H1 (cell line): ENCODE measurements at regions not wholly inside any gene's neighbourhood (a gene's known extent, or its start where the extent isn't known, plus 50 kb on each side); places are given as distances from the start of the nearest gene placed in this dataset.

Experiments
- CTCF ChIA-PET: fragments of 300-600 bp; sonication (Branson Sonifier 250); formaldehyde crosslinking; loops from one replicate; lab custom pipeline; 2021; ENCODE audit not compliant: partially characterized antibody; lab: Charles Lee
- POLR2A ChIA-PET: fragments of 300-600 bp; sonication (Branson Sonifier 250); formaldehyde crosslinking; loops from one replicate; lab custom pipeline; 2021; ENCODE audit warnings: inconsistent platforms; ENCODE audit not compliant: partially characterized antibody; lab: Charles Lee
- DNase-seq, 2 experiments: peaks; one replicate each; pipeline versions ENCODE4 v3.0.0 to v3.0.0-alpha.2; 2010 to 2022; ENCODE audit warnings: low spot score in 2 of 2, low read depth in 1 of 2, mixed read lengths in 1 of 2
- FAIRE-seq: peaks from 2 replicates; lab custom pipeline; 2011; peaks lifted over from hg19 to GRCh38; lab: Jason Lieb, UNC
- H2AFZ ChIP-seq: 2 replicates; pipeline ENCODE4 v1.8.1; 2012; ENCODE audit warnings: low read length, inconsistent platforms
- H2AK5ac ChIP-seq: 2 replicates; pipeline ENCODE4 v1.6.1; 2013; ENCODE audit warnings: low read depth, low read length
- H2BK120ac ChIP-seq: replicated peaks from 2 replicates; pipeline ENCODE3; 2013; ENCODE audit warnings: low read depth, low read length, inconsistent platforms
- H2BK12ac ChIP-seq: 2 replicates; pipeline ENCODE4 v1.6.1; 2013; ENCODE audit warnings: low read depth, low read length
- H2BK15ac ChIP-seq: 2 replicates; pipeline ENCODE4 v1.6.1; 2013; ENCODE audit warnings: low read length
- H2BK20ac ChIP-seq: 2 replicates; pipeline ENCODE4 v1.6.1; 2013; ENCODE audit warnings: low read length
- H2BK5ac ChIP-seq: 2 replicates; pipeline ENCODE4 v1.6.1; 2013; ENCODE audit warnings: low read depth, low read length
- H3K14ac ChIP-seq: 2 replicates; pipeline ENCODE4 v1.6.1; 2013; ENCODE audit warnings: inconsistent platforms; ENCODE audit not compliant: insufficient read length
- H3K18ac ChIP-seq: 2 replicates; pipeline ENCODE4 v1.6.1; 2013; ENCODE audit warnings: low read length; ENCODE audit errors: extremely low read depth
- H3K23ac ChIP-seq: 2 replicates; pipeline ENCODE4 v1.6.1; 2013; ENCODE audit warnings: inconsistent platforms; ENCODE audit not compliant: insufficient read length
- H3K23me2 ChIP-seq: 2 replicates; pipeline ENCODE4 v1.6.1; 2013; ENCODE audit warnings: low read depth, low read length
- H3K27ac ChIP-seq: 2 replicates; pipeline ENCODE4 v1.6.1; 2011; ENCODE audit warnings: low read depth, low read length, inconsistent platforms
- H3K27me3 ChIP-seq, 4 experiments: replicated peaks in 1 of 4; 1 replicate in 1 of 4; 2 replicates in 3 of 4; pipeline versions ENCODE4 v1.6.1 to v1.8.1; 2011 to 2013; ENCODE audit warnings: low read length in 3 of 4, mild to moderate bottlenecking in 3 of 4, inconsistent platforms in 2 of 4, mixed read lengths in 2 of 4, moderate library complexity in 1 of 4; ENCODE audit not compliant: control insufficient read depth in 3 of 4, insufficient read depth in 3 of 4; ENCODE audit errors: extremely low read depth in 1 of 4
- H3K36me3 ChIP-seq, 4 experiments: 2 replicates each; pipeline versions ENCODE4 v1.6.1 to v1.8.1; 2011 to 2013; ENCODE audit warnings: mild to moderate bottlenecking in 4 of 4, low read length in 3 of 4, moderate library complexity in 2 of 4, control low read depth in 1 of 4, inconsistent platforms in 1 of 4; ENCODE audit not compliant: insufficient read depth in 4 of 4, control insufficient read depth in 2 of 4
- H3K4ac ChIP-seq: replicated peaks from 2 replicates; pipeline ENCODE3; 2013; ENCODE audit warnings: low read length, low read depth, mixed read lengths, inconsistent platforms; ENCODE audit not compliant: insufficient read length
- H3K4me1 ChIP-seq, 4 experiments: replicated peaks in 1 of 4; 1 replicate in 1 of 4; 2 replicates in 3 of 4; pipeline versions ENCODE4 v1.6.1 to v1.8.1; 2011 to 2013; ENCODE audit warnings: low read length in 3 of 4, inconsistent platforms in 2 of 4, mixed read lengths in 1 of 4; ENCODE audit not compliant: insufficient read depth in 4 of 4, control insufficient read depth in 3 of 4
- H3K4me2 ChIP-seq, 2 experiments: 2 replicates each; pipeline versions ENCODE4 v1.6.1 to v1.8.1; 2011 to 2013; ENCODE audit warnings: low read depth in 2 of 2, low read length in 2 of 2, control low read depth in 1 of 2, inconsistent platforms in 1 of 2, mild to moderate bottlenecking in 1 of 2; ENCODE audit not compliant: insufficient read depth in 1 of 2
- H3K4me3 ChIP-seq, 4 experiments: fragments of 200-600, 300-600 bp in 1 of 4; sonication (generic), shearing (Covaris generic), sonication (Bioruptor Twin) in 1 of 4; 2 replicates each; pipeline versions ENCODE4 v1.5.1 to v1.8.1; 2011 to 2016; ENCODE audit warnings: low read length in 4 of 4, low read depth in 3 of 4, control low read depth in 2 of 4, inconsistent platforms in 2 of 4, mild to moderate bottlenecking in 2 of 4, mixed read lengths in 1 of 4, moderate library complexity in 1 of 4; ENCODE audit not compliant: insufficient read depth in 2 of 4; ENCODE audit errors: extremely low read depth in 1 of 4
- H3K56ac ChIP-seq: replicated peaks from 2 replicates; pipeline ENCODE3; 2013; ENCODE audit warnings: low read depth, mild to moderate bottlenecking, mixed read lengths, low read length, inconsistent platforms; ENCODE audit not compliant: insufficient read length
- H3K79me1 ChIP-seq: 2 replicates; pipeline ENCODE4 v1.6.1; 2013; ENCODE audit warnings: low read depth, low read length, control low read depth
- H3K79me2 ChIP-seq, 2 experiments: 2 replicates each; pipeline versions ENCODE4 v1.6.1 to v1.8.1; 2012 to 2013; ENCODE audit warnings: low read length in 2 of 2, mild to moderate bottlenecking in 2 of 2, inconsistent platforms in 1 of 2; ENCODE audit not compliant: insufficient read depth in 2 of 2, control insufficient read depth in 1 of 2
- H3K9ac ChIP-seq, 4 experiments: replicated peaks in 1 of 4; 1 replicate in 1 of 4; 2 replicates in 3 of 4; pipeline versions ENCODE4 v1.6.1 to v1.8.1; 2011 to 2013; ENCODE audit warnings: low read depth in 3 of 4, low read length in 3 of 4, control low read depth in 2 of 4, mild to moderate bottlenecking in 2 of 4, moderate library complexity in 2 of 4, inconsistent platforms in 1 of 4; ENCODE audit errors: extremely low read depth in 1 of 4
- H3K9me3 ChIP-seq, 2 experiments: 2 replicates each; pipeline versions ENCODE4 v1.6.1 to v1.8.1; 2012 to 2013; ENCODE audit warnings: mild to moderate bottlenecking in 2 of 2, moderate library complexity in 2 of 2, control low read depth in 1 of 2, inconsistent platforms in 1 of 2, low read depth in 1 of 2, low read length in 1 of 2, mixed read lengths in 1 of 2; ENCODE audit not compliant: insufficient read depth in 2 of 2
- H4K20me1 ChIP-seq, 2 experiments: replicated peaks in 1 of 2; 2 replicates each; pipeline versions ENCODE3 to v1.8.1; 2011 to 2013; ENCODE audit warnings: inconsistent platforms in 2 of 2, low read length in 2 of 2, mild to moderate bottlenecking in 1 of 2; ENCODE audit not compliant: insufficient read depth in 2 of 2, control insufficient read depth in 1 of 2
- H4K5ac ChIP-seq: 2 replicates; pipeline ENCODE4 v1.6.1; 2013; ENCODE audit warnings: low read length, low read depth, mixed read lengths, inconsistent platforms; ENCODE audit not compliant: insufficient read length
- H4K8ac ChIP-seq: 2 replicates; pipeline ENCODE4 v1.8.0; 2013; ENCODE audit warnings: mild to moderate bottlenecking, moderate library complexity, low read length, inconsistent platforms; ENCODE audit not compliant: insufficient read depth; ENCODE audit errors: extremely low read depth
- H4K91ac ChIP-seq: replicated peaks from 2 replicates; pipeline ENCODE3; 2013; ENCODE audit warnings: low read length, mixed read lengths, inconsistent platforms; ENCODE audit not compliant: insufficient read length
- BACH1 ChIP-seq: IDR thresholded peaks from 2 replicates; pipeline ENCODE4 v1.6.1; 2012; ENCODE audit warnings: low read length, improper control_type of control experiment
- CREB1 ChIP-seq: IDR thresholded peaks from 2 replicates; pipeline ENCODE4 v1.6.1; 2012; ENCODE audit warnings: inconsistent platforms
- JUND ChIP-seq: IDR thresholded peaks from 2 replicates; pipeline ENCODE4 v1.6.1; 2011; ENCODE audit warnings: mild to moderate bottlenecking, improper control_type of control experiment, low read length
- POLR2A ChIP-seq, 2 experiments: IDR thresholded peaks; 1 replicate in 1 of 2; 2 replicates in 1 of 2; pipeline ENCODE4 v1.6.1; 2011; ENCODE audit warnings: low read depth in 2 of 2, low read length in 2 of 2, mild to moderate bottlenecking in 2 of 2; ENCODE audit errors: control extremely low read depth in 1 of 2
- POLR2AphosphoS5 ChIP-seq: IDR thresholded peaks from 2 replicates; pipeline ENCODE4 v1.6.1; 2011; ENCODE audit warnings: low read depth, low read length
- RXRA ChIP-seq: IDR thresholded peaks from 2 replicates; pipeline ENCODE4 v1.6.1; 2011; ENCODE audit warnings: low read depth, mild to moderate bottlenecking, low read length, moderate library complexity; ENCODE audit not compliant: insufficient read depth
- SAP30 ChIP-seq: fragments of 300-600 bp; sonication (generic); IDR thresholded peaks from 2 replicates; pipeline ENCODE4 v1.7.1; 2012; ENCODE audit warnings: low read length, moderate library complexity, mild to moderate bottlenecking, inconsistent platforms; ENCODE audit not compliant: insufficient read depth, insufficient replicate concordance
- SIRT6 ChIP-seq: IDR thresholded peaks from one replicate; pipeline ENCODE4 v1.7.1; 2012; ENCODE audit warnings: low read length, inconsistent platforms
- SP2 ChIP-seq: IDR thresholded peaks from 2 replicates; pipeline ENCODE4 v1.6.1; 2012; ENCODE audit warnings: mild to moderate bottlenecking, low read length, inconsistent platforms
- TAF7 ChIP-seq: optimal IDR thresholded peaks from 2 replicates; pipeline ENCODE3; 2011; ENCODE audit warnings: low read depth, mild to moderate bottlenecking, inconsistent platforms, low read length, moderate library complexity, borderline replicate concordance
- ZNF274 ChIP-seq: IDR thresholded peaks from 2 replicates; pipeline ENCODE4 v1.7.0; 2012; ENCODE audit warnings: low read length, borderline replicate concordance; ENCODE audit errors: extremely low read depth
- WGBS, 2 experiments: shearing (Covaris generic) in 1 of 2; methylation state at CpG; one replicate each; pipeline versions ENCODE4 v1.1.6 to v1.1.7; 2013 to 2015; ENCODE audit warnings: low lambda C conversion rate in 2 of 2, mixed read lengths in 2 of 2, inconsistent platforms in 1 of 2, low coverage in 1 of 2, missing lambda C conversion rate in 1 of 2; ENCODE audit not compliant: insufficient replicate concordance in 2 of 2, insufficient coverage in 1 of 2, insufficient read length in 1 of 2; ENCODE audit errors: extremely low coverage in 1 of 2, missing lambda C conversion rate in 1 of 2; 5-methylcytosine and 5-hydroxymethylcytosine counted together

DNA sequence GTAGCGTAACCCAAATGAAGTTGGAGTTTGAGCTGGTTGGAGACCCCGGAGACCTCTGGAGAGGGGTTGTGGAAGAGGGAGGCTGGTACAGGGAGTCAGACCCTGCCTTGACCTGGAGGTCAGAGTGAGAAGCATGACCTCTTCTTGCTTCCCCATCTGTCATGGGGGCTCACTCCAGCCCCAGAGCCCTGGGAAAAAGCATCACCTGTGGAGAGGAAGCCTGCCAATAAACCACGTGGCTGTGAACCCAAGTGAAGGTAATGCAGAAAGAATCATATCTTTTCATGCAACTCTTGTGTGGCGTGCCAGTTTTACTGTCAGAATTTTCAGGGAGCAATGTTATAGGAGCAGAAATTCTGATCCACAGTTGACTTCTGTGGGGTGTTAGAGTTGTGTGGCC, 178.5 kb upstream of the PRICKLE1 start:
- no peak for DNase-seq
- 88% methylated on average over 4 of the region's 4 CpGs; no CpG with 5 or more reads in 1 of the 2 experiments for WGBS, 2 experiments
- POLR2A ChIA-PET, result no interaction called here

More for the DNA sequence above, 178.5 kb upstream of the PRICKLE1 start:
- no peak overlapping the region for H2BK5ac ChIP-seq
- no peak overlapping the region for H2BK20ac ChIP-seq
- no peak overlapping the region for H3K23ac ChIP-seq
- no peaks in the 10 kb centered on the region for H3K36me3 ChIP-seq
- no peak overlapping the region for H3K4me2 ChIP-seq
- H2BK120ac ChIP-seq, result no peak overlapping the region
- no peak overlapping the region for H4K91ac ChIP-seq
- H3K27me3 ChIP-seq, result no peaks in the 10 kb centered on the region
- FAIRE-seq, result no peak
- H3K23me2 ChIP-seq, result no peaks in the 10 kb centered on the region; the same call in 1 of the 2 replicates
- H3K4me3 ChIP-seq, result no peak overlapping the region
- no peak overlapping the region for H3K18ac ChIP-seq
- no peak overlapping the region for H2AFZ ChIP-seq
- no peak overlapping the region for H3K4ac ChIP-seq
- no peaks in the 10 kb centered on the region for H3K79me2 ChIP-seq
- H3K4me1 ChIP-seq, result no peaks in the 10 kb centered on the region
- H2BK12ac ChIP-seq, result no peak overlapping the region
- no peak overlapping the region for H4K5ac ChIP-seq
- H3K9me3 ChIP-seq, result 0 out of 4 replicates have a peak, but pooled peaks cover 0 to 3% of the 10 kb centered on the region in 2 experiments
- no peaks in the 10 kb centered on the region for H4K20me1 ChIP-seq
- H2BK15ac ChIP-seq, result no peak overlapping the region
- no peak overlapping the region for H3K56ac ChIP-seq
- no peak overlapping the region for H3K9ac ChIP-seq
- no peak overlapping the region for H3K27ac ChIP-seq
- no peak overlapping the region for H3K14ac ChIP-seq
- no peaks in the 10 kb centered on the region for H3K79me1 ChIP-seq
- CTCF ChIA-PET, result no interaction called here
- H2AK5ac ChIP-seq, result no peak overlapping the region
- no peak overlapping the region for H4K8ac ChIP-seq
- TF ChIP-seq SAP30, result no peak
- TF ChIP-seq ZNF274, result no peak
- no peak for TF ChIP-seq POLR2A (IDR thresholded peaks at IDR 0.05; ENCODE audit: control extremely low read depth in 1 of 2, low read depth in 2 of 2, low read length in 2 of 2)
- TF ChIP-seq CREB1, result no peak
- no peak for TF ChIP-seq SIRT6
- no peak for TF ChIP-seq JUND
- TF ChIP-seq SP2, result no peak
- TF ChIP-seq BACH1, result no peak
- no peak for TF ChIP-seq TAF7
- no peak for TF ChIP-seq POLR2AphosphoS5
- TF ChIP-seq RXRA, result no peak
